DMS153 treated with DMSO at 0.1 percent for 48 hours (cell line): ENCODE measurements at regions not wholly inside any gene's neighbourhood (a gene's known extent, or its start where the extent isn't known, plus 50 kb on each side); places are given as distances from the start of the nearest gene placed in this dataset.
"Not testable (repeated sequence)": the region's sequence is repeated elsewhere in the genome, so short reads cannot be mapped to it uniquely, and the experiment has no call there.

Experiments used
- DNase-seq: peaks from one replicate; lab custom pipeline; 2025; ENCODE audit not compliant: unreplicated experiment; lab: John Stamatoyannopoulos, UW

- no peak for DNase-seq
These were observed 93.2 kb upstream of the TNFSF4 start for GRCh38 chr1:173300061-173301044.

GRCh38 chr1:173301507-173301906 is 94.4 kb upstream of the TNFSF4 start:
- DNase-seq: no peak

GRCh38 chr1:173302366-173302765 is 95.2 kb upstream of the TNFSF4 start:
- no peak for DNase-seq

- DNase-seq: no peak
These were observed 96.0 kb upstream of the TNFSF4 start for GRCh38 chr1:173302890-173303829.

- DNase-seq: no peak
These were observed 96.9 kb upstream of the TNFSF4 start for GRCh38 chr1:173303984-173304383.

GRCh38 chr1:173304529-173305227 is 97.5 kb upstream of the TNFSF4 start:
- no peak for DNase-seq

- no peak for DNase-seq
These were observed 100.7 kb upstream of the TNFSF4 start for GRCh38 chr1:173307845-173308244.

GRCh38 chr1:173314656-173315055 is 107.5 kb upstream of the TNFSF4 start:
- no peak for DNase-seq

- no peak for DNase-seq
These were observed 108.2 kb upstream of the TNFSF4 start for GRCh38 chr1:173315296-173315695.

GRCh38 chr1:173318788-173319187 is 111.7 kb upstream of the TNFSF4 start:
- DNase-seq: no peak

- not testable (repeated sequence) for DNase-seq
These were observed 117.2 kb upstream of the TNFSF4 start for GRCh38 chr1:173324352-173324751.

GRCh38 chr1:173327987-173328386 is 120.9 kb upstream of the TNFSF4 start:
- not testable (repeated sequence) for DNase-seq

- no peak for DNase-seq
These were observed 121.8 kb upstream of the TNFSF4 start for GRCh38 chr1:173328961-173329360.

GRCh38 chr1:173329726-173330125 is 122.6 kb upstream of the TNFSF4 start:
- DNase-seq: no peak

GRCh38 chr1:173330149-173330951 is 123.2 kb upstream of the TNFSF4 start:
- DNase-seq: no peak

GRCh38 chr1:173330952-173331548 is 123.9 kb upstream of the TNFSF4 start:
- DNase-seq: not testable (repeated sequence)

- no peak for DNase-seq
These were observed 124.9 kb upstream of the TNFSF4 start for GRCh38 chr1:173332026-173332425.

- DNase-seq: no peak
These were observed 126.5 kb upstream of the TNFSF4 start for GRCh38 chr1:173333581-173333980.

GRCh38 chr1:173337126-173337525 is 130.0 kb upstream of the TNFSF4 start:
- DNase-seq: no peak

- no peak for DNase-seq
These were observed 134.2 kb upstream of the TNFSF4 start for GRCh38 chr1:173341307-173341706.
